H1 (cell line): ENCODE measurements at regions not wholly inside any gene's neighbourhood (a gene's known extent, or its start where the extent isn't known, plus 50 kb on each side); places are given as distances from the start of the nearest gene placed in this dataset.

Experiments
- CBX8 ChIP-seq: fragments of 300-800, 300-1000 bp; sonication (generic); IDR thresholded peaks from 2 replicates; pipeline ENCODE4 v1.7.1; 2016; ENCODE audit warnings: low read depth, low read length, borderline replicate concordance
- CEBPB ChIP-seq: IDR thresholded peaks from 2 replicates; pipeline ENCODE4 v1.6.1; 2012; ENCODE audit warnings: low read depth, low read length
- PHF8 ChIP-seq: fragments of 200-600 bp; sonication (generic); conservative IDR thresholded peaks from 2 replicates; pipeline ENCODE4 v1.7.1; 2012; ENCODE audit warnings: low read depth, mild to moderate bottlenecking, inconsistent platforms, low read length, moderate library complexity
- POU5F1 ChIP-seq: IDR thresholded peaks from 2 replicates; pipeline ENCODE4 v1.6.1; 2011; ENCODE audit warnings: low read depth, mild to moderate bottlenecking, low read length, moderate library complexity
- SIX5 ChIP-seq: IDR thresholded peaks from 2 replicates; pipeline ENCODE4 v1.6.1; 2011; ENCODE audit warnings: mild to moderate bottlenecking, low read depth, low read length
- ZNF274 ChIP-seq: IDR thresholded peaks from 2 replicates; pipeline ENCODE4 v1.7.0; 2012; ENCODE audit warnings: low read length, borderline replicate concordance; ENCODE audit errors: extremely low read depth

GRCh38 chr4:138889216-138889615, 126.4 kb upstream of the NOCT start (continued):
- TF ChIP-seq CBX8, result no peak
- no peak for TF ChIP-seq PHF8
- no peak for TF ChIP-seq POU5F1
- TF ChIP-seq CEBPB, result no peak
- no peak for TF ChIP-seq SIX5
- no peak for TF ChIP-seq ZNF274
